SK-N-SH treated with all-trans-retinoic acid at 6 μM for 48 hours (cell line): ENCODE measurements at regions not wholly inside any gene's neighbourhood (a gene's known extent, or its start where the extent isn't known, plus 50 kb on each side); places are given as distances from the start of the nearest gene placed in this dataset.

Source experiments
- ARNTL ChIP-seq: fragments of 450-650 bp; formaldehyde crosslinking; IDR thresholded peaks from 2 replicates; pipeline ENCODE4 v1.5.0; 2020; ENCODE audit warnings: low read depth, mild to moderate bottlenecking, moderate library complexity, borderline replicate concordance
- CSDC2 ChIP-seq: fragments of 250-450 bp; sonication (Bioruptor Pico); IDR thresholded peaks from 2 replicates; pipeline ENCODE4 v1.5.0; 2020; ENCODE audit warnings: mild to moderate bottlenecking, moderate library complexity
- CSRNP3 ChIP-seq: fragments of 250-450 bp; sonication (Bioruptor Pico); IDR thresholded peaks from 2 replicates; pipeline ENCODE4 v1.5.1; 2021; ENCODE audit warnings: mild to moderate bottlenecking, moderate library complexity
- ESRRG ChIP-seq: fragments of 250-450 bp; sonication (Bioruptor Pico); IDR thresholded peaks from 2 replicates; pipeline ENCODE4 v1.6.1; 2021; ENCODE audit warnings: mild to moderate bottlenecking
- ISL1 ChIP-seq: fragments of 250-450 bp; sonication (Bioruptor Pico); IDR thresholded peaks from 2 replicates; pipeline ENCODE4 v2.1.2; 2022; ENCODE audit warnings: mild to moderate bottlenecking, moderate library complexity
- RARB ChIP-seq: fragments of 250-450 bp; sonication (Bioruptor Pico); IDR thresholded peaks from 2 replicates; pipeline ENCODE4 v1.8.0; 2021; ENCODE audit warnings: mild to moderate bottlenecking, moderate library complexity
- SNAI2 ChIP-seq: fragments of 250-450 bp; sonication (Bioruptor Pico); IDR thresholded peaks from 2 replicates; pipeline ENCODE4 v1.5.0; 2020; ENCODE audit warnings: mild to moderate bottlenecking, moderate library complexity
- ZFP30 ChIP-seq: fragments of 450-650 bp; formaldehyde crosslinking; IDR thresholded peaks from 2 replicates; pipeline ENCODE4 v1.5.0; 2022; ENCODE audit warnings: mild to moderate bottlenecking, moderate library complexity
- ZNF70 ChIP-seq: fragments of 450-650 bp; formaldehyde crosslinking; IDR thresholded peaks from 2 replicates; pipeline ENCODE4 v1.5.0; 2020; ENCODE audit warnings: mild to moderate bottlenecking, moderate library complexity
- ZNF8 ChIP-seq: fragments of 450-650 bp; formaldehyde crosslinking; IDR thresholded peaks from 2 replicates; pipeline ENCODE4 v1.5.0; 2020; ENCODE audit warnings: mild to moderate bottlenecking, moderate library complexity
- TF ChIP-seq, protein P1 (sequence below): fragments of 250-450 bp; sonication (Bioruptor Pico); IDR thresholded peaks from 2 replicates; pipeline ENCODE4 v1.5.1; 2020; ENCODE audit warnings: low read depth, mild to moderate bottlenecking, moderate library complexity
- TF ChIP-seq, protein P2 (sequence below): fragments of 250-450 bp; sonication (Bioruptor Pico); IDR thresholded peaks from 2 replicates; pipeline ENCODE4 v1.8.0; 2020; ENCODE audit warnings: mild to moderate bottlenecking, moderate library complexity, borderline replicate concordance

GRCh38 chrX:6382284-6382683 is 152.6 kb downstream of the VCX3A start:
- TF ChIP-seq, protein P1, sequence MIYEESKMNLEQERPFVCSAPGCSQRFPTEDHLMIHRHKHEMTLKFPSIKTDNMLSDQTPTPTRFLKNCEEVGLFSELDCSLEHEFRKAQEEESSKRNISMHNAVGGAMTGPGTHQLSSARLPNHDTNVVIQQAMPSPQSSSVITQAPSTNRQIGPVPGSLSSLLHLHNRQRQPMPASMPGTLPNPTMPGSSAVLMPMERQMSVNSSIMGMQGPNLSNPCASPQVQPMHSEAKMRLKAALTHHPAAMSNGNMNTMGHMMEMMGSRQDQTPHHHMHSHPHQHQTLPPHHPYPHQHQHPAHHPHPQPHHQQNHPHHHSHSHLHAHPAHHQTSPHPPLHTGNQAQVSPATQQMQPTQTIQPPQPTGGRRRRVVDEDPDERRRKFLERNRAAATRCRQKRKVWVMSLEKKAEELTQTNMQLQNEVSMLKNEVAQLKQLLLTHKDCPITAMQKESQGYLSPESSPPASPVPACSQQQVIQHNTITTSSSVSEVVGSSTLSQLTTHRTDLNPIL (CRISPR knock-in tag) = no peak
- TF ChIP-seq SNAI2 (CRISPR knock-in tag) (no peak), ISL1 (CRISPR knock-in tag) (no peak), ARNTL (CRISPR knock-in tag) (no peak), CSRNP3 (CRISPR knock-in tag) (no peak), ZNF8 (no peak), ESRRG (CRISPR knock-in tag) (no peak), ZFP30 (CRISPR knock-in tag) (no peak), RARB (no peak), CSDC2 (no peak), ZNF70 (CRISPR knock-in tag) (no peak)
- TF ChIP-seq, protein P2, sequence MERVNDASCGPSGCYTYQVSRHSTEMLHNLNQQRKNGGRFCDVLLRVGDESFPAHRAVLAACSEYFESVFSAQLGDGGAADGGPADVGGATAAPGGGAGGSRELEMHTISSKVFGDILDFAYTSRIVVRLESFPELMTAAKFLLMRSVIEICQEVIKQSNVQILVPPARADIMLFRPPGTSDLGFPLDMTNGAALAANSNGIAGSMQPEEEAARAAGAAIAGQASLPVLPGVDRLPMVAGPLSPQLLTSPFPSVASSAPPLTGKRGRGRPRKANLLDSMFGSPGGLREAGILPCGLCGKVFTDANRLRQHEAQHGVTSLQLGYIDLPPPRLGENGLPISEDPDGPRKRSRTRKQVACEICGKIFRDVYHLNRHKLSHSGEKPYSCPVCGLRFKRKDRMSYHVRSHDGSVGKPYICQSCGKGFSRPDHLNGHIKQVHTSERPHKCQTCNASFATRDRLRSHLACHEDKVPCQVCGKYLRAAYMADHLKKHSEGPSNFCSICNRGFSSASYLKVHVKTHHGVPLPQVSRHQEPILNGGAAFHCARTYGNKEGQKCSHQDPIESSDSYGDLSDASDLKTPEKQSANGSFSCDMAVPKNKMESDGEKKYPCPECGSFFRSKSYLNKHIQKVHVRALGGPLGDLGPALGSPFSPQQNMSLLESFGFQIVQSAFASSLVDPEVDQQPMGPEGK (CRISPR knock-in tag) = no peak
